GM21515 (cell line): ENCODE measurements at regions not wholly inside any gene's neighbourhood (a gene's known extent, or its start where the extent isn't known, plus 50 kb on each side); places are given as distances from the start of the nearest gene placed in this dataset.

Experiments
- ATAC-seq: cut with Tn5 transposase; IDR thresholded peaks from one replicate; pipeline ENCODE4 v1.9.1; 2021; ENCODE audit not compliant: unreplicated experiment

- no peak for ATAC-seq
Observed at GRCh38 chr12:127548123-127548553, 718.8 kb upstream of the TMEM132C start.

GRCh38 chr12:127550271-127550670 is 716.7 kb upstream of the TMEM132C start:
- ATAC-seq: no peak

- no peak for ATAC-seq
Observed at GRCh38 chr12:127552838-127553237, 714.1 kb upstream of the TMEM132C start.

- no peak for ATAC-seq
Observed at GRCh38 chr12:127555071-127555470, 711.9 kb upstream of the TMEM132C start.

- no peak for ATAC-seq
Observed at GRCh38 chr12:127556231-127556886, 710.6 kb upstream of the TMEM132C start.

- no peak for ATAC-seq
Observed at GRCh38 chr12:127558361-127558760, 708.6 kb upstream of the TMEM132C start.

- no peak for ATAC-seq
Observed at GRCh38 chr12:127559349-127560040, 707.5 kb upstream of the TMEM132C start.

- ATAC-seq: no peak
Observed at GRCh38 chr12:127560041-127560478, 706.9 kb upstream of the TMEM132C start.

- ATAC-seq: no peak
Observed at GRCh38 chr12:127562816-127563215, 704.2 kb upstream of the TMEM132C start.

- ATAC-seq: no peak
Observed at GRCh38 chr12:127565241-127565640, 701.7 kb upstream of the TMEM132C start.

- ATAC-seq: no peak
Observed at GRCh38 chr12:127567531-127567930, 699.4 kb upstream of the TMEM132C start.

- ATAC-seq: no peak
Observed at GRCh38 chr12:127570387-127570786, 696.6 kb upstream of the TMEM132C start.

GRCh38 chr12:127570793-127571360 is 696.1 kb upstream of the TMEM132C start:
- ATAC-seq: no peak

GRCh38 chr12:127571578-127571977 is 695.4 kb upstream of the TMEM132C start:
- ATAC-seq: no peak

GRCh38 chr12:127579446-127579845 is 687.5 kb upstream of the TMEM132C start:
- ATAC-seq: no peak

- ATAC-seq: no peak
Observed at GRCh38 chr12:127582074-127582473, 684.9 kb upstream of the TMEM132C start.

GRCh38 chr12:127583041-127583440 is 683.9 kb upstream of the TMEM132C start:
- no peak for ATAC-seq

- no peak for ATAC-seq
Observed at GRCh38 chr12:127588249-127588648, 678.7 kb upstream of the TMEM132C start.

- no peak for ATAC-seq
Observed at GRCh38 chr12:127589541-127589940, 677.4 kb upstream of the TMEM132C start.

GRCh38 chr12:127590868-127591267 is 676.1 kb upstream of the TMEM132C start:
- ATAC-seq: no peak

GRCh38 chr12:127592245-127592644 is 674.7 kb upstream of the TMEM132C start:
- no peak for ATAC-seq

- ATAC-seq: no peak
Observed at GRCh38 chr12:127594351-127594970, 672.5 kb upstream of the TMEM132C start.
